ENCODE measurements at regions not wholly inside any gene's neighbourhood (a gene's known extent, or its start where the extent isn't known, plus 50 kb on each side); places are given as distances from the start of the nearest gene placed in this dataset.

DNA sequence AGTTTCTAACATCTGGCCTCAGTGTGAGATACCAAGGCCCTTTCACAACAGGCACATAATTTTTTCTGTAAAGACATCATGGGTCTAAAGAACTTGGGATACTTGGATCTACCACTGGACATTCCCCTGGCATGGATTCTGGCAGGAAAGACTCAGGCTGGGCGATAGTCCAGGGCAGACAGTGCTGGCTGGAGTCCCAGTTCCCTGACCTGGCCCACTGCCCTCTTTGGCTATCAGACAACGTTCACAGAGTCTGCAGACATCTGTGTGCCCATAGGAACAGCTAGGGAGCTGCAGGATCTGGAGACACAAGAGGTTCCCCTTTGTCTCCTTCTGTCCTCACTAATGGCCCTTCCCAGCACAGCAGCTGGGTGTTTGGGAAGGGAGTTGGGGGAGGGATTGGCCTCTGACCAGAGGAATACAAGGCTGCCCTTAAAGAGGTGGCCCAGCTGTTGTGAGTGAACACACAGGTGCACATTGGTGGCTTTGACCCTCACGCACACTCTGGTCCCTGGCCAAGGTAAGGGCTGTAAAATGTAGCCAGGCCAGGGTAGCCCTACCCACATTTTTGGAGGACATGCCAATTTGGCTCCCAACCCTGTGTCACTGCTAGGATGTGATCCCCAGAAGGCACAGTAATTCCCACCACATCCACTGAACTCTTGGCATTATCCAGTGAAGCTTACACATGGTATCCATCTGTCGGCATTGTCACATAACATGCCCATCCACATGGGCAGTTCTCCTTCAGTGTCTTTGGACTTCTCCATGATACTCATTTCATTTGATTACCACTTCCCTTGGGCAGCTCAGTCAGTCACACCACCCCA, 72.3 kb downstream of the SOX3 start:
- TF ChIP-seq YY1 (IDR thresholded peaks at IDR 0.05; ENCODE audit: low read depth) = no peak
- TF ChIP-seq CEBPB (IDR thresholded peaks at IDR 0.05) = no peak
- TF ChIP-seq, protein P1, sequence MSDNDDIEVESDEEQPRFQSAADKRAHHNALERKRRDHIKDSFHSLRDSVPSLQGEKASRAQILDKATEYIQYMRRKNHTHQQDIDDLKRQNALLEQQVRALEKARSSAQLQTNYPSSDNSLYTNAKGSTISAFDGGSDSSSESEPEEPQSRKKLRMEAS (IDR thresholded peaks at IDR 0.05) = no peak
- peak; percentile 78 for TF ChIP-seq NFIC (IDR thresholded peaks at IDR 0.05)
- TF ChIP-seq RAD21 (IDR thresholded peaks at IDR 0.05; ENCODE audit: low read depth) = no peak
- TF ChIP-seq EP300 (IDR thresholded peaks at IDR 0.05; ENCODE audit: borderline replicate concordance) = peak; percentile 37; the same call in 1 of the 2 replicates

DNA sequence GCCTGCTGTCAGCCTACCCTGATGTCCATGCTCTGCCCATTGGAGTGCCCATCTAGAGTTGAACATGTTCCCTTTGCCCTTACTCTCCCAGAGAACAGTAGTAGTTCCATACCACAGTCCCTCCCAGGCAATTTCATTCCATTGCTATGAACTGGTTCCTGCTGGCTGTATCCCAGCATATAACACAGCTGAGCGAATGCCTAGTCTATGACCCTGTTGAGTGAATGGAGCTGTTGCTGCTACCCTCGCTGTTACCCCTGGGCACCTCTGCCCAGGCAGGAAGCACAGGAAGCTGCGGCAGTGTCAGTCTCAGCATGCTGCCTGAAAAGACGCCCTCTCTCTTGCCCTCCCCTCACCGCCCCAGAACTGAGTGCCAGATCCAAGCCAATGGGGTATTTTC, 73.3 kb downstream of the SOX3 start:
- peak; percentile 37; the same call in 1 of the 2 replicates for TF ChIP-seq NFIC (IDR thresholded peaks at IDR 0.05)
- TF ChIP-seq, protein P2, sequence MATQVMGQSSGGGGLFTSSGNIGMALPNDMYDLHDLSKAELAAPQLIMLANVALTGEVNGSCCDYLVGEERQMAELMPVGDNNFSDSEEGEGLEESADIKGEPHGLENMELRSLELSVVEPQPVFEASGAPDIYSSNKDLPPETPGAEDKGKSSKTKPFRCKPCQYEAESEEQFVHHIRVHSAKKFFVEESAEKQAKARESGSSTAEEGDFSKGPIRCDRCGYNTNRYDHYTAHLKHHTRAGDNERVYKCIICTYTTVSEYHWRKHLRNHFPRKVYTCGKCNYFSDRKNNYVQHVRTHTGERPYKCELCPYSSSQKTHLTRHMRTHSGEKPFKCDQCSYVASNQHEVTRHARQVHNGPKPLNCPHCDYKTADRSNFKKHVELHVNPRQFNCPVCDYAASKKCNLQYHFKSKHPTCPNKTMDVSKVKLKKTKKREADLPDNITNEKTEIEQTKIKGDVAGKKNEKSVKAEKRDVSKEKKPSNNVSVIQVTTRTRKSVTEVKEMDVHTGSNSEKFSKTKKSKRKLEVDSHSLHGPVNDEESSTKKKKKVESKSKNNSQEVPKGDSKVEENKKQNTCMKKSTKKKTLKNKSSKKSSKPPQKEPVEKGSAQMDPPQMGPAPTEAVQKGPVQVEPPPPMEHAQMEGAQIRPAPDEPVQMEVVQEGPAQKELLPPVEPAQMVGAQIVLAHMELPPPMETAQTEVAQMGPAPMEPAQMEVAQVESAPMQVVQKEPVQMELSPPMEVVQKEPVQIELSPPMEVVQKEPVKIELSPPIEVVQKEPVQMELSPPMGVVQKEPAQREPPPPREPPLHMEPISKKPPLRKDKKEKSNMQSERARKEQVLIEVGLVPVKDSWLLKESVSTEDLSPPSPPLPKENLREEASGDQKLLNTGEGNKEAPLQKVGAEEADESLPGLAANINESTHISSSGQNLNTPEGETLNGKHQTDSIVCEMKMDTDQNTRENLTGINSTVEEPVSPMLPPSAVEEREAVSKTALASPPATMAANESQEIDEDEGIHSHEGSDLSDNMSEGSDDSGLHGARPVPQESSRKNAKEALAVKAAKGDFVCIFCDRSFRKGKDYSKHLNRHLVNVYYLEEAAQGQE (IDR thresholded peaks at IDR 0.05; ENCODE audit: low read depth) = no peak

DNA sequence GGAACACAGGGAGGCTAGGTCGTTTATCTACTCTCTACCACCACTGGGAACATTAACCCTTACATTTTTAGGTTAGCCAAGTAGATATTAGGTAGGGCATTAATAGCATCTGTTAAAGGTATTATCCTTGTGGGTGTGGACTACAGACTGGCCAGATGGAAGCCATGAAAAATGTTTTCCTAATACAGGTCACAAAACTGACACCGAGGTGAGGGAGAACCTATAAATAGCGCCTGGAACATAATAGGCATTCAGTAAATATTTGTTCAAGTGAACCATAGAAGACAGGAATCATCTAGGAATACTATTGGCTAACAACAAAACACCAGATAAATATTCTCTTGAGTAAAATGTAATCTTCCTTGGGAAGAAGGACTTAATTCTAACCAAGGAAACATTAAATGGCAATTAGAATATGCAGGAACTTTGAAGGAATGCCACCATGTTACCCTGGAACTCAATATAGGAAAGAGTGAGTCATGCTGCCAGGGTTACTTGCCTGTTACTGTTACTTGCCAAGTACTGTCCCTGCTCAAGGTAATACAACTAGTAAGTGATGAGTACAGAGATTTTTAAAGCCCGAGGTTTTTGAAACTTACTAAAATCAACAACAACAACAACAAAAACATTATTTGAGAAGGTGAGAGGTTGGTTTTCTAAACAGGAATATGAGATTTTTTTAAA, 79.0 kb downstream of the SOX3 start:
- TF ChIP-seq, protein P2 (IDR thresholded peaks at IDR 0.05; ENCODE audit: low read depth) = no peak
- TF ChIP-seq FOXM1 (IDR thresholded peaks at IDR 0.05; ENCODE audit: borderline replicate concordance, low read depth) = no peak
- no peak for TF ChIP-seq ZBTB7A (IDR thresholded peaks at IDR 0.05; ENCODE audit: low read depth)
- TF ChIP-seq TEAD4 (IDR thresholded peaks at IDR 0.05) = no peak
- no peak for TF ChIP-seq YY1 (IDR thresholded peaks at IDR 0.05; ENCODE audit: low read depth)
- TF ChIP-seq, protein P3, sequence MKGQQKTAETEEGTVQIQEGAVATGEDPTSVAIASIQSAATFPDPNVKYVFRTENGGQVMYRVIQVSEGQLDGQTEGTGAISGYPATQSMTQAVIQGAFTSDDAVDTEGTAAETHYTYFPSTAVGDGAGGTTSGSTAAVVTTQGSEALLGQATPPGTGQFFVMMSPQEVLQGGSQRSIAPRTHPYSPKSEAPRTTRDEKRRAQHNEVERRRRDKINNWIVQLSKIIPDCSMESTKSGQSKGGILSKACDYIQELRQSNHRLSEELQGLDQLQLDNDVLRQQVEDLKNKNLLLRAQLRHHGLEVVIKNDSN (IDR thresholded peaks at IDR 0.05) = no peak
- no peak for TF ChIP-seq CEBPB (IDR thresholded peaks at IDR 0.05)
- no peak for TF ChIP-seq EGR1 (IDR thresholded peaks at IDR 0.05)

DNA sequence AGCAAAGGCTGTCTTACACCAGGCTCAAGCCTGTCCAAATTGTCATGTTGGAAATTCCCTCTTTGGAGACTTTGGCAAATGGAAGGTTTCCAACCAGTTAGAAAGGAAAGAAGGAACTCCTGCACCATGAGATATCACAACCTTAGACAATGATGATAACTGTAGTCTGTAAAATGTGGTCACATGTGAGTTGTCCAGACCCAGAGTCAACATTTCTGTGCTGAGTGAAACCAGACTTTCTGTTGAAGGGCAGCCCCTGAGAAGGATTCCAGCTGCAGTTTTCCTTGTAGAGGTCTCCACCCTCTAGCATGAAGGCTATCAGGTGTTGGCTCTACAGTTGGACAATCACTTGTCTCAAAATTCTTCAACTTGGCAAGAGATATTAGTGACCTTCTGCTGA, 82.4 kb downstream of the SOX3 start:
- no peak for TF ChIP-seq CEBPB (IDR thresholded peaks at IDR 0.05)
- TF ChIP-seq YY1 (IDR thresholded peaks at IDR 0.05; ENCODE audit: low read depth) = no peak
- no peak for TF ChIP-seq TCF12 (IDR thresholded peaks at IDR 0.05; ENCODE audit: low read depth)
- TF ChIP-seq, protein P3 (IDR thresholded peaks at IDR 0.05) = no peak
- TF ChIP-seq NFIC (IDR thresholded peaks at IDR 0.05) = no peak
- TF ChIP-seq, protein P2 (IDR thresholded peaks at IDR 0.05; ENCODE audit: low read depth) = no peak
- TF ChIP-seq EP300 (IDR thresholded peaks at IDR 0.05; ENCODE audit: borderline replicate concordance) = no peak
- no peak for TF ChIP-seq TEAD4 (IDR thresholded peaks at IDR 0.05)
- TF ChIP-seq CREB1 (IDR thresholded peaks at IDR 0.05; ENCODE audit: low read depth) = no peak
- TF ChIP-seq TAF1 (IDR thresholded peaks at IDR 0.05; ENCODE audit: low read depth) = no peak
- no peak for TF ChIP-seq ZBTB7A (IDR thresholded peaks at IDR 0.05; ENCODE audit: low read depth)
- no peak for TF ChIP-seq EGR1 (IDR thresholded peaks at IDR 0.05)
- TF ChIP-seq RAD21 (IDR thresholded peaks at IDR 0.05; ENCODE audit: low read depth) = no peak
- TF ChIP-seq FOXM1 (IDR thresholded peaks at IDR 0.05; ENCODE audit: borderline replicate concordance, low read depth) = no peak
- TF ChIP-seq, protein P1 (IDR thresholded peaks at IDR 0.05) = no peak
